Activated T-cell treated with anti-CD3 and anti-CD28 coated beads for 24 hours (primary cell): ENCODE measurements at regions not wholly inside any gene's neighbourhood (a gene's known extent, or its start where the extent isn't known, plus 50 kb on each side); places are given as distances from the start of the nearest gene placed in this dataset.

Experiments
- DNase-seq: peaks from one replicate; pipeline ENCODE4 v3.0.0-alpha.2; 2020; ENCODE audit warnings: low read depth

- DNase-seq = no peak
Measured at GRCh38 chr14:58947814-58948445, 240.5 kb upstream of the DAAM1 start.

- no peak for DNase-seq
Measured at GRCh38 chr14:58950555-58950954, 237.9 kb upstream of the DAAM1 start.

DNA sequence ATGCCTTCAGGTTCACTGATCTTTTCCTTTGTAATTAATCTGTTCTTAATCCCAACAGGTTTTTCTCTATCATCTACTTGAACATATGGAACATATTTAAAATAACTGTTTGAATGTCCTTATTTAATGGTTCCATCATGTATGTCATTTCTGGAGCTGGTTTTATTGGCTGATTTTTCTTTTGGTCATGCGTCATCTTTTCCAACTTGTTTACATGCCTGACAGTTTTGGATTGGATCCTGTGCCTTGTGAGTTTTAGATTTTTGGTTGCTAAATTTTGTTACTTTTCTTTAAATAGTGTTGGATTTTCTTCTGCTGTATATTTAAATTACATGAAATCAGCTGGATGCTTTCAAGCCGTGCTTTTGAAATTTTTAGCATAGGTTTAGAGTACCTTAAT is 237.3 kb upstream of the DAAM1 start:
- DNase-seq = no peak

DNA sequence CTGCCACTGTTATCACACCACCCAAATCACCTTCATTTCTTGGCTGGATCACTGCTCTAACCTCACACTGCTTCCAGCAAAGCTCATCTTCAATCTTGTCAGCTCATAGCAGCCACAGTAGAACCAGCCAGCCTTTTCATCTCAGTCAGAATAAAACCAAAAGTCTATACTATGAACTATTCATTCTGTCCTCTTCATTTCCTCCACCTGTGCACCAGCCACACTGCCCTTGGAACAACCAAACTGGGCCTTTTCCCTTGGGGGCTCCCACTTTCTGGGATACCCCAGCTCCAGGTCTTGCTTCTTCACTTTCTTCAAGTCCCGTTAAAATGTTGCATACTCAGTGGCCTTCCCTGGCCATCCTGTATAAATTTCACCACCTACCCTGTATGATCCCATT is 234.4 kb upstream of the DAAM1 start:
- no peak for DNase-seq

GRCh38 chr14:58954901-58955861 is 233.3 kb upstream of the DAAM1 start:
- no peak for DNase-seq

DNA sequence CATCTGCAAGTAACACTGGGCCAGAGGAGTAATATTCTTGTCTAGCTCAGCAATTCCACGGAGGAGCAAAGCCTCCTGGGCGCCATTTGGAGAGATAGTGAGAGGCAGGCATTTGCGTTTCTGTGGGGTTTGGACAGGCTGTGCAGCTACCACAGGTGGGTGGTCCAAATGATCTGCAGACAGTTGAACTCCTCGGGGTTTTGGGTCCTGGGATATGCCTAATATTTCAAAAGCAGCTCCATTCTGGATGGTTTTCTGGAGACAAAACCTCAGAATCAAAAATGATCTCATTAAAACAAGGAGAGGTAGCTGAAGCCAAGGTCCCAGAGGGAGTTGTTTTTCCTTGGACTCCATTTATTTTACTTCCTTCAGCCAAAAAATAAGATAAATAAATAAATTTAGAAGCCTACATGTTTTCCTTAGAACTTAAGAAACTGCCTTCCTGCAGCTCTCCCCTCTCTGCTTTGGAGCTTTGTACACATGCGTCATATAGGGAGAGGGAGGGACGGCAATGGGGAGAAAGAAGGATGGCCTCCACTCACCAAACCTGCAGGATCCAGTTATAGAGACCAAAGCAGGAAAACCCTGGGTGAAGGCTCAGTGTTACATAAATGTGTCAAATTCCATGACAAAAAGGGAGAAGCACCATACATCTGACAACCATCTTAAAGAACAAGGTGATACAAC is 227.3 kb upstream of the DAAM1 start:
- DNase-seq = no peak

DNA sequence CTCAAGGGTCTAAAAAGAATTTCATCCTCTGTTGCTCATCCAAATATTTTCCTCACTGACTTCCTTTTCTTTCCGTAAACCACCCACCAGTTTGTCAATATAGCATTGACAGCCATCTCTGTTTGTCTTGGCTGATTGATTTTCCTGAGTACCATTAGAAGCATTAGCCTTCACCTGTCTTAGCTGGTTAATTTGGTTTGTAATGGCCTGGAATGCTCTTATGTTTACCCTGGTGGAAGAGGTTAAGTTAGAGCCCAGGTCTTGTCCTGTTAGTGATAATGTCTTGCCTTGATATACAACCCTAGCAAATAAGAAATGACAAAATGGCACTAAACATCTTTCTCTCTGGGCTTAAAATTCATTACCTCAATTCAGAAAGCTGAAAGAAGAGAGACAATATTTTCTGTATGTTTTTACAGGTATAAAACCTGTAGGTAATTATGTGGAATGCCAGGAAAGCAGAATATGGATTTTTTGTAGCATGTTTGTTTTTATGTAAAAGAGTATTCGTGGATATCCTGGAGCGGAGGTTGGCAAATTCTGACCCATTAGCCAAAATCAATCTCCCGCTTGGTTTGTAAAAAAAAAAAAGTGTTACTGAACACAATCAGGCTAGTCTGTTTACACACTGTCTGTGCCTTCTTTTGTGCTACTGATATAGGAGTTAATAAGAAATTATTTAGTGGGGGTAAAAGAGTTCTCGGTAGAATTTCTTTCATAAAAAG is 224.4 kb upstream of the DAAM1 start:
- DNase-seq = no peak

- no peak for DNase-seq
Measured at GRCh38 chr14:58964598-58964928, 223.9 kb upstream of the DAAM1 start.

- no peak for DNase-seq
Measured at GRCh38 chr14:58965601-58966000, 222.9 kb upstream of the DAAM1 start.

- DNase-seq = no peak
Measured at GRCh38 chr14:58966997-58967396, 221.5 kb upstream of the DAAM1 start.

DNA sequence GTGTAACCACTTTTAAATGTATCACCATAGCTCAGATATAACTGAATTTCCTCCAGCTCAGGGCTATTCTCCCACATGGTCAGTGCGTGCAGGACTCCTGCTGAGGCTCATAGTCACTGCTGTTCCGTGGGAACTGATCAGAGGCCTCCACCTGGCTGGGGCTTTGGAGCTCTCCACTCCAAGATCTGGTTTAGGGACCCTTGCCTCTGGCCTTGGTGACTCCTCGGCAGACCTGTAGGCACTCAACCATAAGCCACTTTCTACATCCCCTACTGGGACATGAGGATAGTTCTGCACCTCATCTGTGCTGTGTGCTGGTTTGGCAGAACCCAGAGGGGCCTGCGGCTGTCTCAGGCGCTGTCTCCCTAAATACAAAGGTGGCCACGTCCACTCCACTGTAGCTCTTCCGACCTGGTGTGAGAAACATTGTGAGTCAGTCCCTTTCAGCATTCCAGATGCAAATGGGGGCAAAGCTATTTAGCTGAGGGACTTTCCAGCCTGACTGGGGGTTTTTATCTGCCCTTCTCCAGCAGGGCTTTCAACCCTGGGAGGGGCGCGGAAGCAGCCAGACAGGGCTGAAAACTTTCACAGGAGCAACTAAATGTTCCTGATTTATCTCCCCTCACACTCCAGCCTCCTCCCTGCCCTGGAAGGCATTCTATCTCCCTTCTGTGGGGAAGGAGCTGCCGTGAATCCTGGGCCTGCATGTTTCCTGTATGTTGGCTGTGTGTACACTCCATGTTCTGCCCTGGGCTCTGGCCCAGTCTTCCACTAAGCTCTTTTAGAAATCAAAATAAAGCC is 218.3 kb upstream of the DAAM1 start:
- DNase-seq = no peak

DNA sequence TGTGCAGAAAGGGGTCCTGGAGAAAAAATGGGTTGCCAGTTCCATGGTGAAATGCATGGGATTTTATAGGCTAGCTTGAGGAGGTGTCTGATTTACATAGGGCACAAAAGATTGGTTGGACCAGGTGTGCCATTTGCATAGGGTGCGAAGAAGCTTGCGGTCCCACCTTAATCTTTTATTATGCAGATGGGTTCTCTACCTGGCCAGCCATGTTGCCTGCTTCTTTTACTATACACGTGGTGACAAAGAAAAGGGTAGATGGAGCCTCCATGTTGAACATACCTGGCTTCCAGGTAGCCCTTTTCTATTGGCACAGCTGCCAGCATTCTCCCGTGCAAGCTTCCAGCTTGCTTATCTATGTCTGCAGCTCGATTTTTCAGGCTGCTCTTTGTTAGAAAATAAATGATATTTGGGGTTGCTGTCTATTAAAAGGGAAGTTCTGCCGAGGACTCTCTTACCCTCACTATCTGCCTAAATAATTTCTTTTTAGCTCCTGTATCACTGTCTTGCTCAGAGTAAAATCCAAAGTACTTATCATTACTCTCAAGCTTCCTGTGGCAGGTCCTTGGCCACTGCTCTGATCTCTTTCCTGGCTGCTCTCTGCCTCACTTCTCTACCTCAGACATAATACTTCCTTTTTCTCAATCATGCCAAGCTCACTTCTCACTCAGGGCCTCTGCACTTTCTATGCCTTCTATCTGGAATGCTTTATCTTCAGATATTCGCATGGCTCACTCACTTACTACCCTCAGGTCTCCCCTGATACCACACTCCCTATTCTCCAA is 216.0 kb upstream of the DAAM1 start:
- no peak for DNase-seq

DNA sequence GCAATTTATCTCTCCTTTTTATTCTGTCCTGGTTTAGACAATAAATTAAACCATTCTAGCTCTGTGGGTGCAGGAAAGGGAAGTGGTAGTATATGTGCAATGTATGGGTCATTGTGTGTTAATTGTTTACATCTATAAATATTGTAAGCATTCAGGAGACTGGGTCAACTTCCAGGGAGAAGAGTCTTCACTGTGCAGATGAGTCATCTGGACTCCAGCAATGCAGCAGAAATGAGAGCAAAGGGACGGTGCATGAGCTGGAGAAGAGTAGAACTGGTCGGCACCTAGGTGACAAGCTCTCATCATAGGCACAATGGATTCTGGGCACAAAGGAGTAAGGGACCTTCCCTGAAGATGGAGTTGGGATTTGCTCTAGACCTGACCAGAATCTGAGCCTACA is 211.1 kb upstream of the DAAM1 start:
- no peak for DNase-seq

DNA sequence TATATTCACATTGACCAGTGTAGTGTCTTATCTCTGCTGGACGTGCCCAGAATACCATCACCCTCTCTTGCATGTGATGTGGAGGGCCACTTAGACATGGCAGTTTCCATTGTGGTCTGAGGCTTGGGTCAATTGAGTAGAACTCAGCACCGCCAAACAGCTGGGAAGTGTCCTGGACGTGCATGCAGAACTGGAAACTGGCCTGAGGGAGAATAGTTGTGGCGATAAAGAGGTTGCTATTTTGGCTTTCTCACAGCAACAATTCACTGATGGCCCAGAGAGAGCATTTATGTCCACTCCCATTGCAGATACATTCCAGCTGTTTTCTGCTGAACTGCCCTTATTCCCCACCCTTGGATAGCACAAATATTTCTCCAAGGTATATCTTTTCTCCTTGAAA is 210.1 kb upstream of the DAAM1 start:
- DNase-seq = no peak

- no peak for DNase-seq
Measured at GRCh38 chr14:58979325-58979724, 209.1 kb upstream of the DAAM1 start.

DNA sequence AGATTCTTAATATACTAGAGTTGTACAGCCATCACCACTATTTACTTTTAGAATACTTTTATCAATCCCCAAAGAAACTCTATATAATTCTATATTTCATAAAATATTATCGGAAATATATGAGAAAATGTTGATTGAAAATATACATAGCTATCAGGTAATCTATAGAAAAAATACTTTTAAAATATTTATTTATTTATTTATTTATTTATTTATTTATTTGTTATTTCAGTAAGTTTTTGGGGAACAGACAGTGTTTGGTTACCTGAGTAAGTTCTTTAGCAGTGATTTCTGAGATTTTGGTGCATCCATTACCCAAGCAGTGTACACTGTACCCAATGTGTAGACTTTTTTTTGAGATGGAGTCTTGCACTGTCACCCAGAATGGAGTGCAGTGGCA is 206.6 kb upstream of the DAAM1 start:
- no peak for DNase-seq

- DNase-seq = no peak
Measured at GRCh38 chr14:58985786-58986185, 202.7 kb upstream of the DAAM1 start.

DNA sequence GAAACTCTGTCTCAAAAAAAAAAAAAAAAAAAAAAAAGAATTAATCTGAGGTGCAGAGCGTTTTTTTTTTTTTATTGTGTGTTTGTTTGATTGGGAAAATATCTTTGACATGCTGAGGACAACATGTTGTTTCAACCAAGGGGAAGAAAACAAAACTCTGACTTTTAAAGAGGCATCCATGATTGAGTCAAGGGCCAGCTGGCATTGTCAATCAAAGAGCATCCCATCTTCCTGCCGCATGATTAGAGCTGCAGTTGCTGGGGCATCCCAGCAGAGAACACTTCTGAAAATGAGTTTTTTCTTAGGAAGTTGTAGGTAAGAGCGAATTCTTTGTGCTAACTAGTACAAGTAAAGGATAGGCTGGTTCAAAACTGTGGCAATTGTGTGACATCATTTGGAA is 200.9 kb upstream of the DAAM1 start:
- DNase-seq = no peak

- DNase-seq = no peak
Measured at GRCh38 chr14:58992935-58993334, 195.5 kb upstream of the DAAM1 start.

DNA sequence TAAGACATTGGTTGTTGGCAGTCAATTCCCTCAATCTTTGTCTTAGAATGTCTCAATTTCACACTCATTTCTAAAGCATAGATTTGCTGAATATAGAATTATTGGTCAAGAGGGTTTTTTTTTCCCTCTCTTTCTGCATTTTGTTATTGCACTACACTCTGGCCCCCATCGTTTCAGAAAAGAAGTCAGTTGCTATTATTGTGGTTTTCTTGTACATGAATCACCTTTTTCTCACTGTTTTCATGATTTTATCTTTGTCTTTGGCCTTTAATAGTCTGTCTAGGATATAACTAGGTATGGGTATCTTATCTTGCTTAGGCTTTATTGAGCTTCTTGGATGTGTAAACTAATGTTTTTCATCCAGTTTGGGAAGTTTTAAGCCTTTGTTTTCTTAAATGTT is 194.3 kb upstream of the DAAM1 start:
- no peak for DNase-seq

GRCh38 chr14:59004012-59004411 is 184.5 kb upstream of the DAAM1 start:
- no peak for DNase-seq
